Right ventricle myocardium inferior (tissue), 1 donor: ENCODE measurements at regions not wholly inside any gene's neighbourhood (a gene's known extent, or its start where the extent isn't known, plus 50 kb on each side); places are given as distances from the start of the nearest gene placed in this dataset.
A peak's percentile ranks its signal among the peaks of the same experiment; 100 is the strongest.

Experiments used
- ATAC-seq: fragments of 200-7000 bp; cut with Tn5 transposase; one replicate; pipeline ENCODE4 v1.9.1; 2020; ENCODE audit warnings: mild to moderate bottlenecking, moderate library complexity
- DNase-seq: peaks from one replicate; pipeline ENCODE4 v3.0.0; 2021; ENCODE audit errors: missing footprints
- intact Hi-C: fragments of 100-400 bp; cut with DNase I; formaldehyde crosslinking; loops from one replicate; pipeline ENCODE4 v1.11.0; 2022
- donor health status: DM: no; HTN: yes; CAD: no; lungs with severe emphysema.

DNA sequence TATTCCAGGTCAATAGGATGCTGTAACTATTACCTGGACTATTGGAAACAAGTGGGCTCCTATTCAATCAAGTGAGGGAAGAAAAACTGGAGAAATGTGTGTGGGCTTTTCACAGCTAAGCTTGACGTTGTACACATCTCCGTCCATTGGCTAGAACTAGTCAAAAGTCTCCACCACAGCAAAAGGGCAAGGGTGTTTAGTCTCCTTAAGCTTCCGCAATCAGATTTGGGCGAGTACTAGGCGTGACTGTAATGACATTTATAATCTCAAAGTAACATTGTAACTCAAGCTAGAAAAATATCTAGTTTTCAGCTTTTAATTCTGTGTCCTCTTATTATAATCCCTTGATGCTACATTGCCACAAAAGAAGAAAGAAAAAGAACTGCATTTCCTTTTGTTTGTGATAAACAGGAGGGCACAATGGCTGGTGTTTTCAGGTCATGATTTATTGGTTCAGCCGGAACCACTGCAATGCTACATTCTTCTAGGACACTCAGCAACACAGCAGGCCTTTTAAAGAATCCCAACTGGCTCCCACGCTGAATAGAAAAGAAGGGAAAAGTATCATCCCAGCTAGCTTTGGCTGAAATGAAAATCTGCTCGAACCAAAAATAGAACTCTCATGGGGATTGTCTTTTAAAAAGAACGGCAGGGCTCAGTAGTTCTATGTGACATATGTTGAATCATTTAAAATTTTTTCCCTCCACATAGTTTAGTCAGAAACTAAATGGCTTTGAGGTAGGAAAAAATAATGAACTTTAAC, 387.7 kb downstream of the BTBD3 start:
- ATAC-seq (peak; percentile 71), DNase-seq (no peak)
- intact Hi-C loops = no loop called here

DNA sequence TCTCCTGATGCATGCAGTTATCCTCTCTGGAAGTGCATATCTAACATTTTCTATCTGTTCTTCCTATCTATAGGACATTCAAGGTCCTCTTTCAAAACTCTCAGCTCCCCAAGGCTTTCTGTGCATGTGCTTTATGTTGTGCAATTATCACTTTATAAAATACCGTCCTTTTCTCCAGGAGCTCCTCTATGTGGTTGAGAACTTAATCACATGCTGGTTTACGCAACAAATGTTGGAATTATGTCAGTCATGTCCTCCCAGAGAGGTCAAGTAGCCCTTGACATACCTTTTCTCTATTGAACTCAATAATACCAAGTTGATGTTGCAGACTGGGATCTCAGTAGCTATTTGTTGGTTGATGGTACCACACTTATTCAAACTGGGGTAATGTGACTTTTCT, 388.4 kb downstream of the BTBD3 start:
- peak; percentile 8 for ATAC-seq
- intact Hi-C loops = no loop called here

DNA sequence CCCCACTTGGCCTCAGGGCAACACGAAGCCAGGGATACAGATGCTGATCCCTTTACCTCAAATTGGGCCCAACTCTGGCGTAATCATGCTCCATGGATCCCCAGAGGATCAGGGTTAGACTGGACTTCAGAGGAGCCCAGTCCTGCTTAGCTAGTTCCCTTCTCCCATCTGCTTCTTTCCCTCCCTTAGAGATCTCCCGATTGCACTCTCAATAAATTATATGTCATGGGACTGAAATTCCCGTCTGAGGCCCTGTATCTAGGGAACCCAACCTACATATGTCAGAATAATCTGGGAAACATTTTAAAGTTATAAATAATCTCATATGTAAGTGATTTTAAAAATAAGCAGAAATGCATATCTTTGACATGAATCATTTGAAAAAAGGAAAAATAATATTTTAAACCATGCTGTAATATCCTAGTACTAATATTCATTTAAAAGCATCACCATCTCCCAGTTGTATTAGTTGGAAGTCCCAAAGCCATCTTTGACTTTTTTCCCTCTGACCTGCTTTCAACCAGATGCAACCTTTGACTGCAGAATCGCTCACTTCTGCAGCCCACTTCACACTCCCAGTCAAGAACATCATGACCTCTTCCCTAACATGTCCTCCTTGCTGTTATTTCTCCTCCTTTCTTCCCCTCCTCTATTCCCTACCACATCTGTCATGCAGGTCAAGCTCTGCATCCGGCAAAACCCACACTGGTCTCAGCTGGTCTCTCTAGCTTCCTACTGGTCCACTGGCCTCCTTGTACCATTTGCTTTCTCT, 393.6 kb downstream of the BTBD3 start:
- DNase-seq = no peak
- intact Hi-C loops = no loop called here
- ATAC-seq = peak; percentile 52

More for the DNA sequence above, 388.4 kb downstream of the BTBD3 start:
- DNase-seq = no peak

DNA sequence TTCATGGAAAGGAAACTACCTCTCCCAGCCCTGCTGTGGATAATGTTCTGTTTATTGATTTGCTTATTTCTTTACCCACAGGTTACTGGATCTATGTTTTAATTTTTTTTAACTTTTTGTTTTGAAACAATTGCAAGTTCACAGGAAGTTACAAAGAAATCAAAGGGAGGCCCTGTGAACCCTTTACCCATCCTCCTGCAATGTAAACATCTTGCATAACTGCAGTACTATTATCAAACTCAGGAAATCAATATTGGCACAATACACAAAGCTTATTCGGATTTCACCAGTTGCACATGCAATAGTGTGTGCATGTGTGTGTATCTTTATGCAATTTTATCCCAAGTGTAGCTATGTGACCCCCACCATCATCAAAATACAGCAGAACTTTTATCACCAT, 398.0 kb downstream of the BTBD3 start:
- ATAC-seq (no peak), DNase-seq (no peak)
- intact Hi-C loops = no loop called here

DNA sequence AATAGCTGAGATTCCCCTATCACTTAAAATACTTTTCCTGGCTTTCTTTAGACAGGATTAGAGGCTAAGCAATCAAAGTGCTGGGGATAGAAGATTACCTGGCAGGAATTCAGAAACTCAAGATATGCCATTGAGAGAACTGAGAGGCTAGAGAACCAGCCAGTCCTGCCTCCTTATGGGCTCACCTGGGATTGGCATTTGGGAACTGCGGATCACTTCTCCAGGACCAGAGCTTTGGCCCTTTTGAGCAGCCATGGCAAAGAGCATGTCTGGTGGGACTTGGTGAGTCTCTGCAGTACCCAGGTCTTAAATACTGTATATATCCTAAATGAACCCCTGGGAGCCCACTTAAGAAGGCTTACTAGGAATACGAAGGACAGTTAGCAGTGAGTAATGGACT, 399.1 kb downstream of the BTBD3 start:
- DNase-seq = no peak
- intact Hi-C loops = no loop called here
- no peak for ATAC-seq

DNA sequence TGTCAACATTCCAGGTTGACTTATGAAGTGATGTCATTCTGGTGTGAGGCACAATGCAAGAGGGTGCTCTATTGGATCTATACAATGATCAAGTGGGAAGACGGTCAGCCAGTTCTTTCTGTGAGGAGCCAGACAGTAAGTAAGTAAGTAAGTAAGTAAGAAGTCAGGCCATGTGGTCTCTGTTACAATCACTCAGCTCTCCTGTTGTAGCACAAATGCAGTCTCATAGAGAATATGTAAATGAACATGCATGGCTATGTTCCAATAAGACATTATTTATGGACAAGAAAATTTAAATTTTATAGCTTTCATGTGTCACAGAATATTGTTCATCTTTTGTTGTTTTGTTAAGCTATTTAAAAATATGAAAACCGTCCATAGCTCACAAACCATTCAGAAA, 399.7 kb downstream of the BTBD3 start:
- intact Hi-C loops = no loop called here
- DNase-seq (no peak), ATAC-seq (no peak)

DNA sequence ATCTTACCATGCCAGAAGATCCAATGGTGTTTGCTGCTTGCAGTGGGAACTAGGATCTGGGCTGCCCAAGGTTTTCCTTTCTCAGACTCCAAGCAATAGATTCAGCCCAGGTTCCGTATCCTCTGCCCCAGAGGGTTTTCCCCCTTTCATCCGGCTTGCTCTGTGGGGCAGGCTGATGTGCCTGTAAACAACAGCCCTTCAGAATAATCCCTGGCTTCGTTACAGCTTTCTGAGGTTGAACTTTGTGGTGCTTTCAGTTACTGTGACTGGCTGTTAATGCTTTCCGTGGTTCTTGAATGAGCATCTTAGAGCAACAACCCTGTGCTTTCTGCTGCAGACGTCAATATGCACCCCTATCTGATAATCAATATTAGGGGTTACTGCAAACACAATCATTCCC, 400.4 kb downstream of the BTBD3 start:
- intact Hi-C loops = no loop called here
- DNase-seq (no peak), ATAC-seq (no peak)

DNA sequence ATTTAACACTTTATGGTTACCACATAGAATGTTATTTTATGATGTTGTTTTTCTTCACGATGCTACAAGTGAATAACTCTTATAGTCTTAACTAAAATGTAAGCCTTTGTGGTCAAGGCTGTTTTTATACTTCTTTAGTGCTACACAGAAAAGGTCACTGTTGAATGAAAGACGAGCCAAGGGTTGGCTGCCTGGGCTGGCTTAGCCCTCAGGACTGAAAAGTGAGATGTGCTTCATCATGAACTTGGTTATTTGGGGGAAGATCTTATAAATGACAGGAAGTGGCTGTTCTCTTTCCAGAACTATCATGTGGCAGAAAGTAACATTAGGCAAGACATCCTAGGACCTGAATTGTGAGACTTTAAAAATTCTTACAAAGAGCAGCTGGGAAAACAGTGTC, 404.0 kb downstream of the BTBD3 start:
- intact Hi-C loops = no loop called here
- no peak for ATAC-seq
- no peak for DNase-seq

DNA sequence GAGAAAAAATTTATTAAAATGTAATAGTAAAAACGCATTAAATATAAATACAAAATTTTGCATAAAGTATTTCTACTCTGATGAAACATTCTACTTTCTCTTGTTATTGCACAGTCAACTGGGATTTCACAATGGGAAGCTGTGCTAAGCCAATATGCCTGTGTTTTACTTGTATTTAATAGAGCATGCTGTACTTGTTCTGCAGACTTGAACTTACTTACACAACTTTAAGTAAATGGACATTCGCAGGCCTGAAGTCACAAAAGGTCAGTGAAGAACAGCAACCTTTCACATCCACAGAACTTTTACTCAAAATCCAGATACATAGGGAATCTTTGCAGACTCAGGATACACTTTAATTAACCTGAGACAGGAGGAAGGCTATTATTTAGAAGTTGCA, 409.5 kb downstream of the BTBD3 start:
- DNase-seq (no peak), ATAC-seq (no peak)
- intact Hi-C loops = no loop called here

DNA sequence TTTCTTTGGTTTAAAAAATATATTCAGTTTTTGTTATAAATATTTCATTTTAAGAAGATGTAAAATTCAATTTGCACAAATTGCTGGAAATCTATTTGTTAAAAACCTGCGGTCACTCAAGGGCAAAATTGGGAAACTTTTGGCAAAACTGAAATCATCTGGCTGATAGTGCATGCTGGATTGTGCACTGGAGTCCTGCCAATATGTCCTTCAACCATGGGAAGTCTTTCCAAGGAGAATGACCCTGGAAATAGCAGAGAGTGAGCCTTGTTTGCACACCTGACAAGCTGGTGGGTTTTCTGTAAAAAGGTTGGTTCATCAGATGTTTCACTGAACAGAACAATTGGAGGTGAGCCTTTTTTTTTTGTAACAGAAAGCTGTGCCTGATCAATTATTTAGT, 413.5 kb downstream of the BTBD3 start:
- DNase-seq (no peak), ATAC-seq (no peak)
- intact Hi-C loops = no loop called here

DNA sequence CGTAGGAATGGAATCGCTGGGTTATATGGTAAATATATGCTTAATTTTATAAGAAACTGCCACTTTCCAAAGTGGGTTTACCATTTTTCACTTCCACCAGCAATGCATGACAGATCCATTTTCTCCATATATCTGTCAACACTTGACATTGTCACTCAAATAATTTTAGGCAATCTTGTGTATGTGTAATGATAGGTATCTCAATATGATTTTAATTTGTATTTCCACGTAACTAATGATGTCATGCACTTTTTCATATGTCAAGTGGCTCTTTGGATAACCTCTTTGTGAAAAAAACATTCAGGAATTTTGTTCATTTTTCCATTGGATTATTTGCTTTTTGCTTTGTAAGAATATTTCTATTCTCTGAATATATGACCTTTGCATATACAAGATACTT, 419.9 kb downstream of the BTBD3 start:
- DNase-seq (no peak), ATAC-seq (no peak)
- intact Hi-C loops = no loop called here

DNA sequence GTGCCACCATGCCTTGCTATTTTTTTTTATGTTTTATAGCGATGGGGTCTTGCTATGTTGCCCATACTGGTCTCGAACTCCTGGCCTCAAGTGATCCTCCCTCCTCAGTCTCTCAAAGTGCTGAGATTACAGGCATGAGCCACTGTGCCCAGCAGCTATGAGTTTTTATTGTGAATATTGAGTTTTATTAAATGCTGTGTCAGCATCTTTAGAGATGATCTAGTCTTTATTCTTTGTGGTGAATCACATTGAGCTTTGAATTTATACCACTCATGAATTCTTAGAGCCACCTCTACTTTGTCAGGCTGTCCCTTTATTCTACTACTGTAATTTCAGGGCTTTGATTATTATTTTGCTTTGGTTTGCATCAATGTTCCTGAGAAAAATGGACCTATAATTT, 428.3 kb downstream of the BTBD3 start:
- ATAC-seq = no peak
- intact Hi-C loops = no loop called here
- no peak for DNase-seq

DNA sequence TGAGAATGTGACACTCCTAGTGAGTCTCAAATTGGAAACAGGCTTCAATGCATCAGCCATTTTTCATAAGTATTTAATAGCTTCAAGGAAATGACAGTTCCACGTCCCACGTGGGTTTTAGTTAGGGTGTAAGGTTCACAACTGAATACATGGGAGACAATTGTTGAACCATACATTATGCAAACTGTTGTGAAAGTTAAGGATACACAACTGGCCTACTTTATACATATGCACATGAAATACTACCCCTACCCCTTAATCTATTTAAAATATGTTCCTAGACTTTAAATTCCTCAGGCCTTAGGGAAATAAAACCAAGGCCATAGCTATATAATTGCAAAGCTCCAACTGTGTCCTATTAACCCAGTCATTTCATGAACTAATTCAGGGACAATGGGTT, 436.1 kb downstream of the BTBD3 start:
- intact Hi-C loops = no loop called here
- DNase-seq (no peak), ATAC-seq (no peak)

DNA sequence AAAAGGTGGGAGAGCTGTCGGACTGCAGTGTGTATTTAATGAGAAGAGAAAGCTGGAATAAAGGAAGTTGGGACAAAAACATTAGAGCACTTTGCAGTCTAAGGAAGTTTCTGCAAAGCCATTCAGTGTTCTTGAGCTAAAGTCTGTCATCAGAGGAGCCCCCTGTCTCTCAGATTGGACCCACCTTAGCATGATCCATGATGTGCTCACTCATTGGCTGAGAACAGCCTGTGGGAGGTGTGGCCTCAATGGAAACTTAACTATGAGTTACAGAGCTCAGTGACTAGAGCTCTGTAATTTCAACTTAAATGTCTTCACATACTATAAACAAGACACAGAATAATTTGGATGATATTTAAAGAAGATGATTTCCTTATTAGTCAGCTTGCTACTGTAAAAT, 437.0 kb downstream of the BTBD3 start:
- DNase-seq = no peak
- intact Hi-C loops = no loop called here
- no peak for ATAC-seq

DNA sequence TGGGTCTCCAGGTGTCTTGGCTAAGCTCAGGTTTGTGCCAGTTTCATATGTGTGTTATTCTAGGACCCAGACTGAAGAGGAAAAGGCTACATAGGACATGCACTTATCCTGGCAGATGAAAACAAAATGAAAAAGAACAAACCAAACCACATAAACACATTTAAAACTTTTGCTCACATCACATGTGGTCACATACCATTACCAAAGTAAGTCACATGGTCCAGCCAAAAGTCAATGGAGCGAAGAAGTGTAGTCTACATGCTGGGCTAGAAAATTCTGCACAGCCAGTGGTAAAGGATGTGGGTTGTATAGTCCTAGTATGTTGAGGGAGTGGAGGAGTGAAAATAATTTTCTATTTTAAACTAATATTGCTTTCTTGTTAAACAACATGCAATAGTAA, 437.5 kb downstream of the BTBD3 start:
- intact Hi-C loops = no loop called here
- ATAC-seq (no peak), DNase-seq (no peak)

DNA sequence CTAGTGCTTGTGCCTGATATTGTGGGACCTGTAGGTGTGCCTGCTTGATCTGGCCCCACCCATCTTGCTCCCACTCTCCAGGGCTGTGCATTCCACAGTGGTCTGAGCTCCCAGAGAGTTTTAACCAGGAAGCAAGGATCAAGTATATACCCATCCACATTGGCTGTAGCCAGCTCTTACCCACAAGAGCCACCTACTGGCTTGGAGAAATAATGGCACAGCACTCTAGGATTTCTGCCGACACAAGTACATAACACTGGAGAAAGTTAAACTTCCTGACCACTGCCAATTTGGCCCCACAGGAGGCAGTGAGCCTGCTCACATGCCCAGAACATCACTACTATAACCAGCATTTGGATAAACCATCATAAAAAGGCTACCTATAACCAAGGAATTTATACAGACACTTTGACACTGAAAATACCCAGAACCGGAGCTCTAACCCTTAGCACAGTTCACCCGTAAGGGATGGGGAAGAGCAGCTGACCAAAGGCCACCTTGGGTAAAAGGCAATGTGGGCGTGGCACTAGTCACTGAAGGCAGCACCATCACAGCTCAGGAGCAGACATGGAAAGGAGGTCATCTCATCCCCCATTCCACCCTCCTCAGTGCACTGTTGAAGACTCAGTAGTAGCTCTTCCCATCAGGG, 440.4 kb downstream of the BTBD3 start:
- no peak for ATAC-seq

DNA sequence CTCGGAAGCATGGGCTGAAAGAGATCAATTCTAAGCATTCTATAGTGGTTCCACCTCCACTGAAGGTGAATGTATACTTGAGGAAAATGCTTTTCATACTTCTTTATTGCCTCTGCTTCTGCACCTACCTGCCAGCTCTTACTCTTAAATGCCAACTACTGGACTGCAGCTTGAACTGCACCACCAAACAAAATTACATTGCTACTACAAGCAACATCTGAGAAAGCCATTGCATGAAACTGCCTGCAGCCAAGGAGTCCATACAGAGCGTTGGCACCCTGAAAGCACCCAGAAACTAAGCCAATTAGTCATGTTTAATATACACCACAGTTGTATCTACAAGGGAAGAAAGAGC, 440.9 kb downstream of the BTBD3 start:
- DNase-seq = no peak
- intact Hi-C loops = no loop called here
- ATAC-seq = no peak

More for the DNA sequence above, 440.4 kb downstream of the BTBD3 start:
- intact Hi-C loops = no loop called here
- no peak for DNase-seq

DNA sequence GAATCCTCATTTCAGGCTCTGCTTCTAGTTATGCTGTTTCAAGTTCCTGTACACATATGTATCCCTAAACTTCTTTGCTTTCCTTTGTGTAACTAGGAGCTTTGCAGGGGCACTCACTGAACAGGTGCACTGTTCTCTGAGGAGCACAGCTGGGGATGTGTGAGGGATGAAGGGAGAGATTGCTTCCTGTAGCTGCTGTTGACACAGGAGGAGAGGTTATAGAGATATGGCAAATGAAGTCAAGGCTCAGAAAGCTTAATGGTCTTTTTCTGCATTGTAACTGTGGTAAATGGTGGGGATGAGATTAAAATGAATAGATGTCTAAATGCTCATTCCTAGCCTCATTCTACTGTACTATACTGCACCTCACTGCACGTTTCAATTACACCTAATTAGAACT, 454.3 kb downstream of the BTBD3 start:
- no peak for DNase-seq
- intact Hi-C loops = no loop called here
- no peak for ATAC-seq

DNA sequence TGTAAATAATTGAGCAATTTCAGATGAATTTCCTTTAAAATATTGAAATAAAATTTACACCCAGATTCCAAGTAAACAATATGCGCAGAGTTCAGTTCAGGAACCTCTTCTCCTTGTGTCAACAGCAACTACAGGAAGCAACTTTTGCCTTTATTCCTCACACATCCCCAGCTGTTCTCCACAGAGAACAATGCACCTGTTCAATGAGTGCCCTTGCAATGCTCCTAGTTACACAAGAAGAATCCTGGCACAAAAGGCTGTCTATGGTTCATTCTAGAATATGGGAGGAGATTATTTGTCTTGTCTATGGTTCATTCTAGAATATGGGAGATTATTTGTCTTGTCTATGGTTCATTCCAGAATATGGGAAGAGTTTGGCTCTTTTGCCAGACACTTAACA, 454.9 kb downstream of the BTBD3 start:
- DNase-seq (no peak), ATAC-seq (no peak)
- intact Hi-C loops = no loop called here

DNA sequence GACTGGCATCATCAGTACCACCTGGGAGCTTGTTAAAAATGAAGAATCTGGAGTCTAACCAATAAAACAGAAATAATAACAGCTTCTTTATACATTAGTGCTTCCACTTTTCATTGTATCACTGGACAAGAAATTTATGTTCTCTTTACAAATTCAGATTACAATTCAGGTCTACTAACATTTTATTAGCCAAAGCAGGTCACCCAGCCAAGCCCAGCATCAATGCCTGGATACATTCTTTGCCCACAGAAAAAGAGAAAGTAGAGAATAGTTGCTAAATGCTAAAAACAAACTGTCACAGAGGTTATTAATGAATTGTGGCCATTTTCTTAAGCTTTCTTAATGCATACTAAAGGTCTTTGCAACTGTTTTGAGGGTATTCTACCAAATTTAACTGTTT, 458.3 kb downstream of the BTBD3 start:
- no peak for ATAC-seq
- DNase-seq = no peak
- intact Hi-C loops = no loop called here
